ENCODE measurements at regions not wholly inside any gene's neighbourhood (a gene's known extent, or its start where the extent isn't known, plus 50 kb on each side); places are given as distances from the start of the nearest gene placed in this dataset.

DNA sequence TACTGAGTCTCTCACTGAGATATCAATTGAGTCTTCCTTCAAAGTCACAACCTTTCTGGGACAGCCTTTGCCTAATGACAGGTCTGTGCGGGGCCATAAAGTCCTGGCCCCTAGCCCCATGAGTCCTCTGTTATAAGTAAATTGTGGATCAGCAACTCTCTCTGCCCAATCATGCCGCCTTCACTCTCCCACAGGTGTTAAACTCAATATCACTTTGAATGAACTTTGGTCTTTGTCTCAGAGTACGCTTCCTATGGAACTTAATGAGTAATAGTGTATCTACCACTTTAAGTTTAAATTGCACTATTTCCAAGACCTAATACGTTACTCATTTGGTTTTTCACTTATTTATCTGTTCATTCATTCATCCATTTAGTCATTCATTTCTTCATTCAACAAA, 826.4 kb downstream of the TUSC7 start:
- DNase-seq: no peak

DNA sequence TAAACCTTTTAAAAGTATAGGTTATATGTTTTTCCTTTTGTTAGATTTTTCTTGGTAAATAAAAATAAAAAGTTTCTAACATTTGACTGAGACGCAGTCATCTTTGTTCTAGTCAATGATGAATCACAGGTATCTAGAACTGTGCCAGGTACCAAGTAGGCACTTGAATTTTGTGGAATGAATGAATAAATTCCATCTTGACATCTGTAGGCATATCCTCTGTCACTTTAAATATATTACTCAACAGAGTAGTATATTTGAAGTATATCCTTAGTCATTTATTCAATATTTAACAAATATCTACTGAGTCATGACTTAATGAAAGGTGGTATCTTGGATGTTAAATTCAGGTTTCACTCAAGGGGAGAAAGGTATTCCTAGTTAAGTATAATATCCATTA, 828.4 kb downstream of the TUSC7 start:
- DNase-seq: no peak

DNA sequence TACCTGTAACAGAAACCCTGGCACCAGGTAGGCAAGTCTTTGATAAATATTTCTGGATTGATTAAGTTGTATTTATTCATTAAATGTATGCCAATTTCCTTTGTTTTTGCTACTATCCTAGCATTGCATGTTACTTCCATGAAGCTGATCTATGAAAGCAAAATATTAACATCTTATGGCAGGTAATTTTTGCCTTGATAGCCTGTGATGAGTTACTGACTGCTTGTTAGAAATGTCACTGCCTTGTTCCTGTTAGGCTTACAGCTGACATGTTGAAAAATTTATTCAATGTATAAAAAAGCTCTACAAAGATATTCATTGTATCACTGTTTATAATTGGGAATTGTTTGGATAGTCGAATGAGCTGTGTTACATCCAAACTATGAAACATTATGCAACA, 830.1 kb downstream of the TUSC7 start:
- no peak for DNase-seq

DNA sequence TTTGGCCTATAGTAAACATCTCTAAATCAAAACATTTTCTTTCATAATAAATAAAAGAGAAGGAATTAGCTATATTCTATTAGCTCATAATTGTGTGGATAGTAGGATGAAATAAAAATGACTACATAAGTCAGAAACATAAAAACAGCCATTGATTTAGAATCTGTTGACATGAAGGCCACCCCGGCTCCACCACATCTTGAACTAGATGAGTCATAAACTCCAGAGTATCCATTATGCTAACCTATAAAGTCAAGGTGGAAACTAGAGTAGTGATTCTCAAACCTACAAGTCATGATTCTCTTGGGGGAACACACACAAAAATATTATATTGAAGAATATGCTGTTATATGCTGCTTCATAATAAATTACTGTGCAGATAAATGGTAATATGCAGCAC, 831.0 kb downstream of the TUSC7 start:
- no peak for DNase-seq

DNA sequence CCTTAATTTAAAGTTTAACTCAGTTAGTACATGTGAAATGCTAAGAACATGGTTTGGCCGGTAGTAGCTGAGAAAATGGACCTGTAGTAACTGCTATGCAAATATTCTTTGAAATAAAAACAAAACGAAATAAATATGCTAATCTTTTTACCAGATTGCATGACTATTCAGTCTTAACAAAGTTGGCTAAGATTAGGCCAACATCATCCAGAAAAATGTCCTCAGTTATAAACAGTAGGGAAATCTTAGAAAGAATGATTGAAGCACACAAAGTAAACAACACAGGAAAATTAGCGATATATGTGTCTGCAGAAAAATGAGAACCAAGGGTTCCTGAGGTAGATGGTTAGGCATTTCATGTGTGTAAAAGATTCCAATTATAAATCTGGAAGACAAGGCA, 832.1 kb downstream of the TUSC7 start:
- DNase-seq: no peak

DNA sequence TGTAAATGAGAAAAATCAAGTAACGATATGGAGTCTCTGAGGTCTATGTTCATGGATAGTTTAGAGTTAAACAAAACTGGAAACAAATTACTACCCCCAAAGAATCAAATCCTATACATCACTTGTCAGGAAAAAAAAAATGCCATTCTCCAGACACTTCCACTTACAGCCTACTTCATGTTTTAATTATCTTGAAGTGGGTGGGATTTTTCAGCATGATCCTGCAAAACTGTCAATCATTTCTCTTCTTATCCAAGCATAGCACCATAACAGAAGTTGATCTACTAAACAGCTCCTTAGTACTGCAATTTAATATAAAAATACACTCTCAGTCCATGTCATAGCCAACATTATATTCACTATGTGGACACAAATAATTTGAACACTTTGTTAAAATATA, 833.9 kb downstream of the TUSC7 start:
- DNase-seq: no peak

DNA sequence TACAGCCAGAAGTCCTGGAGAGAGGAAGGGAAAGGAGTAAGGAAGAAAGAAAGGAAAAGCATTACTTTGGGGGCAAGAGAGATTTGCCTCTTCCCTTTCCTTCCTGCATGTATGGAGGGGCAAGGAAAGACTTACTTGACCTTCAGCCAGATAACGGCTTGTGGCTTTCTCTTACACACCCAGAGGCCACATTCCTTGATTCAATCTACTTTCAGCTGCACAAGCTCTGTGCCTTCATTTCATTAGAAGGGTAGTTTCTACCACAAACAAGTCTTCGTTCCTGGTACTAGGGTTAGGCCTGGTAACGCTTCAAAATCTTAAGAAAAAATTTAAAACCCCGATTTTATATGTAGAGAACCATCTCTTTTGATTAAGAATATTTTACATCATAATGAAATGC, 835.9 kb downstream of the TUSC7 start:
- no peak for DNase-seq

DNA sequence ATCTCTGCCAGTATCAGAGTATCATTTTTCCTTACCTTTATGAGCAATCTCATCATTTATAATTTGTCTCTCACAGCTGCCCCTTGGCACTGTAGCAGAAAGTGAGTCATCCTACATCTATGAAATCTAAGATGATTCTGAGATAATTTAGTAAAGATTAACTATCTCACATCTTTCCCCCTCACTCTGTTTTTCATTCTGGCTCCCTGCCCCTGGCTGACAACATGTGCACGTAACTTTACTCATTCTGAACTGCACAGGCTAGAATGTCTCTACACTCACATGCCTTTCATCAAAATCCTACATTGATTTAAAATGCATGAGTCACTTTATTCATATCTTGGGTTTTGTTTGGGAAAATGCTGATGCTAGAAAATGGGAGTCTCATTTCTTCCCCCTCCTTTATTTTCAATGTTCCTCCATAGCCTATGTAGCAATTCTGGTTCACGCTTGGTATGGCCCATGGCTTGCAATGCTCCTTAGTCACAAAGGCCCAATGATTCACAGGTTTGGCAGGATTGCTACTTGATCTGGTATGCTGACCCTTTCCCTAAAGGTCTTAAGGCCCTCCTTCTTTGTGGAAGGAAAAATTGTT, 838.5 kb downstream of the TUSC7 start:
- DNase-seq: no peak

DNA sequence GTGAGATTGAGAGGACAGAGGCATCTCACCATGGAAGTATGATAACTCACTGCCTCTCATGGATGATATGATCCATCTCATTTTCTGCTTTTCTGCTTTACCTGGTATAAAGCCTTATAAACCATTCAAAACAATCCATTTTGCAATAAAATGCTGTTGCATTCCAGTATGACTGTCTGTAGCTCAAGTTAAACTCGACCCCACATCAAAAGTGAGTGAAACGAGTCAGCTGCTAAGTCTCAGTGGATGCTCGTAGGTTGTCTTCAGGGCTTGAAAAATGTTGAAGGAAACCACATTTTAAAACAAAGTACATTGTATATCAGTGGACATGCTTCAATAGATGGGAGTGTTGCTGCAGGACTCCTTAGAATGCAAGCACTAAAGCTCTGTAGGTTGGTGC, 839.0 kb downstream of the TUSC7 start:
- no peak for DNase-seq

DNA sequence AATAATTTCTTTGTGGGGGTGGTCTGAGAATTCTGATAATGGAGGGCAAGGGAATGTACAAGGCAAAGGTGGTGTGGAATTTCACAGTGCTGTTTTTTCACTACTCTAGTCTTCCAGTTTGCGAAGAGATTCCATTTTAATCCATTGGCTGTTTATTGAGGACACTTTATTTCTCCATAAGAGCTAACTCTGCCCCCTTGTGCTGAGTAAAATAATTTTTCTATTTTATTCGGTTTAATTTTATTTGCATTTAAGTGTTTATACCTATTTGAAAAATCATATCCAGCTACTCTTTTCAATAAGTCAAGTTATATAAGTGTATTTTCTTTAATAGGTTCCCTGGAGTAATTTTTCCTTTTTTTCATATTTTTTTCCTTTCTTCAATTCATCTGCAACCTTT, 840.1 kb downstream of the TUSC7 start:
- no peak for DNase-seq

DNA sequence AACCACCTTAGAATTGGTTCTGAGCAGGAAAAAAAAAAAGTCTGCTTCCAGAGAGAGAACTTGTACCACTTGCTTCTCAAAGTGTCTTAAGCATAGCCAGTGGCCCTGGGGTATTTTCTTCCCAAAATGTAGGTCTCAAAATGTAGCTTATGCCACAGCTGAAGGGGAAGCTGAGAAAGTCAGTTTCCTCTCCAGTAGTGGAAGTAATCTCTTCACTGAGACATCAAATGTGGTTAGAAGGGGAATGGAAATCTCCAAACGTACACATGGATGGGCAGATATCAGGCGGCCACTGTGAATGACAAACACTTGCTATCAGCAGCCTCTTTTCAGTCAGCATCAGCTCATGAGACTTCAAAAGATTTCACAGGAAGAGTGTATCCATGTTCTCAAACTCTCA, 841.2 kb downstream of the TUSC7 start:
- DNase-seq: no peak

DNA sequence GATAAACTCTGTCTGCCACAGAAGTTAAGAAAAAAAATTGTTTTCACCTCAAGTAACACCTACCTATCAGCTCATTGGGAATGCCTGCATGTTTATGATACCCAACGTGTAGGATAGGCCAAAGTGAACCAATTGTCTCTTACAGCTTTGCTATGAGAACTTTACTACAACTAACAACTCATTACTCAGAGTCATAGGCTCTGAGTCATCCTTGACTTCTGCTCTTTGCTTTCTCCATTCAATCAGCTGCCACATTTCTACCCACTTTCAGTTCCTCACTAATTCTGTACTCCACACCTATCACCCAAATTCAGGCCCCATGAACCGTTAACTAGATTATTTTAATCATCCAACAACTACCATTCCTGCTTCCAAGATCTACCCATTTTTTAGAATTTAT, 843.9 kb downstream of the TUSC7 start:
- no peak for DNase-seq

DNA sequence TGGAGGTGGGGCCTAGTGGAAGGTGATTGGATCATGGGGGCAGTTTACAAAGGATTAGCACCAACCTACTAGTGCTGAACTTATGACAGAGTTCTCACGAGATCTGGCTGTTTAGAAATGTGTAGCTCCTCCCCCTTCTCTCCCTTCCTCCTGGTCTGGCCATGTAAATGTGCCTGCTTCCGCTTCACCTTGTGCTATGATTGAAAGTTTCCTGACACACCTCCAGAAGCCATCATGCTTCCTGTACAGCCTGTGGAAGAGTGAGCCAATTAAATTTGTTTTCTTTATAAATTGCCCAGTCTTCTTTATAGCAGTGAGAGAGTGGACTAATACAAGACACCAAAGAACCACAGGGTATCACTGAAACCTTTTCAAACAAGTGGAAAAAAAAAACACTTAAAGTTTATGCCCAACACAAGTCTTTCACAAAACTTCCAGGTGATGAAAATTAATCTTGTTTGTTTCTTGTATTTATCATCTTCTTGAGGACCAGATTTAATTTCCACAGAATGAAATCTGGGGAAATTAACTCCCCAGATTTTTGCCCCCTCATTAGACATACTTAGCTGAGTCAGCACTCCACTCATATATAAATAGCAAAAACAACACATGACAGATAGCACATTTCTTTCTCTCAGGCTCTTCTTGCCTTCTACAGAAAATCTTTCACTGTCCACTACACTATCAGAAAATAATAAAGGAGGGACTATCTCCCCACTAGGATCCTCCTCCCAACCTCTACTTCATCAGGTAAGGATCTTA, 847.2 kb downstream of the TUSC7 start:
- no peak for DNase-seq

DNA sequence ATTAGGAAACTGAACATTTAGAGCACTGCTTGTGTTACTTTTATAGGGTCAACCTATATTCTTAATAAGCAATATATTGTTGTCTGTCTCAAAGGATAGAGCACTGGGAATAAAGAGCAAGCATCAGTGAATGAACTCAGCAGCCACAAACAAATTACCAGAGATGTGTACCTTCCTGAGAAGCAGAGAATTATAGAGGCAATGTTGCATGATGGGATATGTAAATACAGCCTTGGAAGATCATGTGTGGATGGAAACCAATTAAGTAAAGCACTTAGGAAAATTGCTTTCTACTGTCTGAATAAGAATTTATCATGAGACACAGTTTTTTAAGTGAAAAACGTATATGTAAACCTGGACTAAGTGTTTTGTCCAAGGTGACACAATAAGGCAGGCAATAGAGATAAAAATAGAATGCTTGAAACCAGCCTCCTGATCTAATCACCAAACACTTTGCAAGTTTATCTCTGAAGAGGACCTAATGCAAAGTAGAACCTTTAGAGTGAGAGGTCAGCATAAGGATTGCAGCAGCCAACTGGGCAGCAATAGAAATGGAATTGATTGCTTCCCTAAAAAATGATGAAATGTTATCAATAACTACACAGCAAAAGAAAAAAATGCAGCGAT, 848.0 kb downstream of the TUSC7 start:
- no peak for DNase-seq

DNA sequence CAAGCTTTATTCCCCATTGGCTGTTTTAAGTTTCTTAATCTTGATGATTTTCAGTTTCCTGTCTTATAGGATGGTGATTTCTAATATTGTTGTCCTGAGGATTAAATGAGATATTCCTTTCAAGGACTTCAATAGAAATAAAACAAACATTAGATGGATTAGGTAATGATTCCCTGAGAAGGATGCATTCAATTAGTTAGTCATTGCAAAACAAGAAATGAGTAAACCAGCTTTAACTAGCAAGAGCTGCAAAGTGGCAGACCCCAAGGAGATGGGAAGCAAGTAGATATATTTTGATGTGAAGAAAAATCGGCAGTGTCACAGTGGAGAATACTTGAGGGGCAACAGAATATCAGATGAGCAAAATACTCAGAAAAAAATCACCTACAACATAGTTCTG, 849.1 kb downstream of the TUSC7 start:
- no peak for DNase-seq

DNA sequence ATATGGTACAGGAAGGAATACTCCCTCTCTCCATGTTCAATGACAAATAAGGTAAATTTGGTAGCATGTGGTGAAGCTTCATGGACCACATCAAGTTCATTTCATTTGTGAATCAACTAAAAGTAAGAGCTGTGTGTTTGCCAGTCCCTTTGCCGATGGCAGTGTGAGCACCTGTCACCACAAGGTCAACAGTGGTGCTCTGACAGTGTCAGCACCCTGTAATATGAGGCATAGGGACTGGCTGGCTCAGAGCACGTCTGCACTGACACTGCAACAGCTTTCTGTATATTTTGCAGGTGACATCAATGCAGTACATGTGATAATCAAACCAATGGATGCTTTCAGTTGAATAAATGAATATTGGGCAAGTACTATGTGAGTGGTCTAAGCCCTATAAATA, 852.4 kb downstream of the TUSC7 start:
- no peak for DNase-seq

DNA sequence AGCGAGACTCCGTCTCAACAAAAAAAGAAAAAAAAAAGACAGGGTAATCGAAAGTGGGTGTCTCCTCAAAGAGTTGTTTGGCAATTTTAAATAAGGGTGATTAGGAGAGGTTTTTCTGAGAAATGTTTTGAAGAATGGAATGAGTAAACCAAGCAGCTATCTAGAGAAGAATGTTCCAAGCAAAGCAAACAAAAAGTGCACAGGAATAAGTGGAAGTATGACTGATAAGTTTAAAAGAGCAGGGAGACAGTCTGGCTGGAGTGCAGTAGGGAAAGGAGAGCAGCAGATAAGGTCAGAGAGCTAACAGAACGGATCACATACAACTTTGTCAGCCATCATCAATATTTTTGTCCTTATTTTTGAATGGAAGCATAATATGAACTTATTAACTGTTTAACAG, 853.5 kb downstream of the TUSC7 start:
- no peak for DNase-seq

DNA sequence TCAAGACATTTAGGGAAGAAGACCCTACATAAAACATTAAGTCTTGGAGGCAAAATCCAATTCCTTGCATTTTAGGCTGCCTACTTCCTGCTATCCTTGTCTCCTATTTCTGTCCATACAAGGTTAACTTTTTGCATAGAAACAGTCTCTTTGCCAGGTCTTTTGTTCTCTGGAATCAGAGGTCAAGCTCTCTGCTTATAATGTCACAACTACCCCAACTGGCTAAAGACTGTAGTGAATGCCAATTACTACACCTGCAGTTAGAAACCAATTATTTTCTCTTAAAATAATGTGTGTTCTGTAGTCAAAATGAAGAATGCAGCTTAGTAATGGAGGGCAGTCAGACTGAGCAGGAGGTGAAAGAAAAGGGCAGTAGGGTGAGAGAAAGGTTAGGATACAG, 856.2 kb downstream of the TUSC7 start:
- no peak for DNase-seq

DNA sequence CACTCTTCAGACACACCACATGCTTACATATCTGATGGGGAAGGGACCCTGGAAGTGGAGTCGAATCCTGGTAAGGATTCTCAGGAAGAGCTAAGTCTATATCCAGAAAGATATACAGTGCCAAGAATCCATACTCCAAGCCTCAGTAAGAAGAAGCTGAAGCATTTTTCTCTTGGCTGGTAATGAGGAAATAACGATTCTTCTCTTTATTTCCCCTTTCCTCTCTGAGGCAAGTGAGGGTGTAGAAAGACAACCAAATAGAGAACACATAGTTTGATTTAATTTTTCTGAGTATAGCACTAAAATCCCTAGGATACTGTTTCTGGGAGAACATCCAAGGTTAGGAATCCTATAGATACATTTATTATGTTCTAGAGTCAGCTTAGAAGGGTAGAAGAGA, 857.3 kb downstream of the TUSC7 start:
- no peak for DNase-seq

DNA sequence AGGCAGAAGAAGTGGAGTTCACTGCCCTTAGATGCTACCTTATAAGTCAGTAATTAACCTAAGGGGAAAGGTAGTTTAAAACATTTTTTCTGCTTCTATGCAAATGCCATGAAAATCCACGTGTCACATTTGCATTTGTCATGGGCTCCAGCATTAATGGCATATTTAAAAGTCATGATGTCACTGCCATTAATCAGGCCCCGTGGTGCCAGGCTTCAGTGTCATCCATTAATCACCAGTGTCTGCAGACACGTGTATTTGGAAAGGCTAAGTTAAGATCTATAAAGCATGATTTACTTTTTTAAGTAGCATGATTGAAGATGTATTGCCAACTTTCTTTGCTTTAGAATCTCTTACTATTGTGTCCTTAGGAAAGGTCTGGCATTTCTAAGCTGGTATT, 857.8 kb downstream of the TUSC7 start:
- no peak for DNase-seq

DNA sequence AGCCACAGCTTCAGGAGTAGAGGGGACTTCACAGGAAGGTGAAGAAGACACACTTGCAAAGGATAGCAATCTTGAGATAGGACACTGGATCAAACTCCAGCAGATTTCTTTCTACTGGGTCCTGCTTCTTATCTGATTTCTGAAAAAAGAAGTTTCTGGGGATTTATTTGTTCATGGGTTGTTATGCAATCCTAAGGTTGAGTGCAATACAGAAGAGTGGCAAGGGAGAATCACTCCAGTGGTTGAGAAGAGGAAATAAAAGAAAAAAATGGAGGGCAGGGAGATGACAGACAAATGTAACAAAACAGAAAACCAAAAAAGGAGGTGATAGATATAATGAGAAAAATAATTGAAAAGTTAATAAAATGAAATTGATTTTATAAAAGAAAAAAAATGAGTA, 858.3 kb downstream of the TUSC7 start:
- no peak for DNase-seq

DNA sequence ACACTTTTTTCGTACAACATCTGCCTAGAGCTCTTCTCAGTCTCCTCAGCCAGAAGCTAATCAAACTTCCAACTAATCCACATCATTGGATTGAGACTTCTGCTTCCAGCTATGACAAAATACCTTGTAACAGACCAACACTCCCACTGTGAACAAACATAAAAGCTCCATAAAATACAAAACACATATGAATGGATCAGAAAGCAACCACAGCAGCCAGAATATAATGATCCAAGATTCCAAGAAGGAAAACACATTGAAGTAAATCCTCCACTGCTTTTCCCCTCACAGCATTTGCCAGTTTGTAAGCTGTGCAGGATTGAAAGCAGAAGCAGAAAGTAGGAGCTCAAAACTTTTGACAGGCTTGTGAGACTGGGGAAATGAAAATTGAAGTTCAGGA, 863.2 kb downstream of the TUSC7 start:
- no peak for DNase-seq

DNA sequence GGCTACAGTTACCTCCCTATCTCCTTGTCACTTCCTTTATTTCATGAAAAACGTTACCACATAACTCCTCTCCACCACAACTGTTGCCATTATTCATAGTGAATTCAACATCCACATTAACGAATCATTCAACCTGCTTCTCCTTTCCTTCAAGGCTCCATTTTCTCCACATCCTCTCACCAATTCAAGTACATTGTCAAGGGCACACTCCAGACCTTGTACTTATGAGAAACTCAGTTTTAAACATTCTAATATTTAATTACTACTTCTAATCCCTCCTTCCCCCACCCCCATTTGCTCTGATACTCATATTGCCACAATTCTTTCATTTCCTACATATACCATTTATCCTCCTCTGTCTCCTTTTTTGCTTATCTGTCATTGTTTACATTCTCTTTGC, 871.2 kb downstream of the TUSC7 start:
- no peak for DNase-seq

DNA sequence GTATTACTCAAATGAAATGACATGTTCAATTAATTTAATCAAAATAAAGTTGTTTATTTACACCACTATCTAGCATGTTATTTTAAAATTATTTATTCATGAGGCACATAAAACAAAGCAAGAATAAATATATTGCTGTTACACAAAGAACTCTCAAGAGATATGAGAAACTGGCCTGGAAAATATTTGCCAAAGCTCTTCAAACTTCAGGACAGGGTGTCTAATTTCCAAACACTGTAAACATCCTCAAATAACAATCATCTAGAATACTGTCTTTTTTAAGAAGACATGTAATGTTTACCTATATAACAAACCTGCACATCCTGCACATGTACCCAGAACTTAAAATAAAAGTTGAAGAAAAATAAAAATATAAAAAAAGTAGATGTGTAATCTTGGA, 876.6 kb downstream of the TUSC7 start:
- DNase-seq: no peak

DNA sequence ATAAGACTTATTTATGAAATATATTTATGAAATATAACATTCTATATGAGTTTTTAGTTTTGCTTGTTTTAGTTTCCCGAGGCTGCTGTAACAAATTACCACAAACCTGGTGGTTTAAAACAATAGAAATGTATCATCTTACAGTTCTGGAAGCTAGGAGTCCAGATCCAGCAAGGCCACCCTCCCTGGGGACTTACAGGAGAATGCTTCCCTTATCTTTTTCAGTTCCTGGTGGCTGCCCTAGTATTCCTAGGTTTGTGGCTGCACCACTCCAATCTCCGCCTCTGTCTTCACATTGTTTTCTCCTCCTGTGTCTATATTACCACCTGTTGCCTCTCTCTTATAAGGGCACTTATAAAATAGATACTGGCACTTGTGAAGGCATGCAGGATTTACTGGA, 877.8 kb downstream of the TUSC7 start:
- no peak for DNase-seq

All from amniotic stem cell (primary cell).